ENCODE measurements at regions not wholly inside any gene's neighbourhood (a gene's known extent, or its start where the extent isn't known, plus 50 kb on each side); places are given as distances from the start of the nearest gene placed in this dataset.

DNA sequence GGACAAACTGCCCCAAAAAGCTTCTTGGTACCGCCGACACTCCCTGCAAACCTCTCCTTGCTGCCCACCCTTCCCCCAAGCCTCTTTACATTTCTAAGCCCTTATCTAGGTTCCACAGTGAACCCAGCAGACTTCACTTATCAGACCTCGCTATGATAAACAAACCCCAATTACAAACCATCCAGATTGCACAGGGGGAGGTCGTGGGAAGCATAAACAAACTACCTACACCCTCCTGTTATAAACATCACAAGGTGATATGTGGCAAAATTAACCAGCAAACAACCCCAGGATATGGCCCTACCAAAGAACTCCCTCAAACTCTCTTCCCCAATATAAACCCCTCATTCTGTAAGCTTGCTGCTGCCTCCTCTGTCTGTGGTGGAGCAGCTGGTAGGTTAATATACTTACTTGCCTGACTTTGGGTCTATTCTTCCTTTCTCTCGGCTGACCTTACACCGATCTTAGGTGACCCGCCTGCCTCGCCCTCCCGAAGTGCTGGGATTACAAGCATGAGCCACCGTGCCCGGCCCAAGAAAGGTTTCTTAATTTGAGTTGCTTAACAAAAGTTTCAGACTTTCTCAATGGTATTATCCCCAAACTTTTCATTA lies 66.0 kb upstream of the TENM4 start (continued):
- TF ChIP-seq NONO (IDR thresholded peaks at IDR 0.05) (no peak), NONO (CRISPR knock-in tag; conservative IDR thresholded peaks at IDR 0.05) (no peak)

GRCh38 chr11:79506124-79506523 lies 65.3 kb upstream of the TENM4 start:
- ChIA-PET CTCF (ENCODE audit: low intra/inter-chr PET ratio, low total read pairs) (no interaction called here), POLR2A (no interaction called here)
- BruUV-seq (replicated peaks), result no TSS peak
- DNase-seq (ENCODE audit: low spot score) (no peak), FAIRE-seq (no peak), ATAC-seq (no peak)
- H3K27me3 ChIP-seq (ENCODE audit: control insufficient read depth in 1 of 2, insufficient read depth in 2 of 2, low read length in 2 of 2), result no peaks in the 10 kb centered on the region; a peak in 1 of 5 replicates
- no peaks in the 10 kb centered on the region for H3K79me2 ChIP-seq (ENCODE audit: insufficient read depth, low read length)
- H3K27ac ChIP-seq (ENCODE audit: extremely low read length, insufficient read depth, low read length), result no peak overlapping the region
- no peak overlapping the region for H2AFZ ChIP-seq (ENCODE audit: low read length)
- WGBS (ENCODE audit: low lambda C conversion rate), result 41% methylated on average over 3 of the region's 3 CpGs
- intact Hi-C loops (cut with micrococcal nuclease; ENCODE audit: unreplicated experiment) (no loop called here), in situ Hi-C loops (cut with HindIII; ENCODE audit: extremely low pct_ligation_motif_present, low pct_unique_long_range_greater_than_20kb) (no loop called here)
- no peak overlapping the region for H3K4me2 ChIP-seq (ENCODE audit: low read depth, low read length)
- H3K4me1 ChIP-seq (ENCODE audit: insufficient read depth, low read length), result peaks cover 9% of the 10 kb centered on the region
- H4K20me1 ChIP-seq (ENCODE audit: insufficient read depth, low read length), result no peaks in the 10 kb centered on the region
- H3K36me3 ChIP-seq (replicated peaks in 1 of 2; ENCODE audit: control insufficient read depth in 1 of 2, insufficient read depth in 2 of 2, low read length in 2 of 2), result no peaks in the 10 kb centered on the region
- TF ChIP-seq ISL2 (CRISPR knock-in tag; IDR thresholded peaks at IDR 0.05), result no peak
- no peak overlapping the region for H3K9ac ChIP-seq (ENCODE audit: insufficient read depth, low read depth, low read length)
- no peaks in the 10 kb centered on the region for H3K9me3 ChIP-seq (ENCODE audit: low read length)
- H3K4me3 ChIP-seq (replicated peaks in 1 of 3; ENCODE audit: insufficient read depth in 1 of 3, low read depth in 2 of 3, low read length in 3 of 3), result no peak overlapping the region

DNA sequence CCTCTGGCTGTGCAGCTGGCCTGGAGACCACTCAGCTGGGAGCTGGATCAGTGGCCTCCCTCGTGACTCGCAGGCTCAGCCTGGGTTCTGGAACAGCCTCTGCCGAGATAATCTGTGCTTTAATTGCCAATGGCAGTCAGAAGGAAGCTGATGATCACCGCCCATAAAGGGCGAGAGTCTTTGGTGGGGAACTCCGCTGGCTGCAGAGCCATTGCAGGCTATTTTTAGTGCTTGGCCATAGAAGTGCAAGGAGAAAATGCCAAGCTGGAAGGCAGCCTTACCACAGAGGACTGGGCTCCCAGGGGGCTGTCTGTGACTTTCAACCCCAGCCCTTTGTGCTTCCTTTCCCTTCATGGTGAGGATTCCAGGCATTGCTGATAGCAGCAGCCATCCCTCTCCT lies 62.2 kb upstream of the TENM4 start:
- WGBS (ENCODE audit: low lambda C conversion rate), result 13% methylated on average over 5 of the region's 6 CpGs
- BruUV-seq (replicated peaks), result no TSS peak
- DNase-seq (ENCODE audit: low spot score) (no peak), ATAC-seq (no peak), FAIRE-seq (no peak)
- Histone ChIP-seq H3K36me3 (replicated peaks in 1 of 2; ENCODE audit: control insufficient read depth in 1 of 2, insufficient read depth in 2 of 2, low read length in 2 of 2) (no peaks in the 10 kb centered on the region), H3K27me3 (ENCODE audit: control insufficient read depth in 1 of 2, insufficient read depth in 2 of 2, low read length in 2 of 2) (no peaks in the 10 kb centered on the region; a peak in 1 of 5 replicates), H4K20me1 (ENCODE audit: insufficient read depth, low read length) (no peaks in the 10 kb centered on the region), H3K9ac (ENCODE audit: insufficient read depth, low read depth, low read length) (no peak overlapping the region), H3K4me2 (ENCODE audit: low read depth, low read length) (no peak overlapping the region), H3K4me1 (ENCODE audit: insufficient read depth, low read length) (peaks cover 11% of the 10 kb centered on the region), H3K9me3 (ENCODE audit: low read length) (no peaks in the 10 kb centered on the region), H3K27ac (ENCODE audit: extremely low read length, insufficient read depth, low read length) (no peak overlapping the region), H3K79me2 (ENCODE audit: insufficient read depth, low read length) (no peaks in the 10 kb centered on the region), H3K4me3 (replicated peaks in 1 of 3; ENCODE audit: insufficient read depth in 1 of 3, low read depth in 2 of 3, low read length in 3 of 3) (no peak overlapping the region), H2AFZ (ENCODE audit: low read length) (no peak overlapping the region)
- CTCF ChIA-PET (ENCODE audit: low intra/inter-chr PET ratio, low total read pairs), result no interaction called here
- intact Hi-C loops (cut with micrococcal nuclease; ENCODE audit: unreplicated experiment), result no loop called here
- in situ Hi-C loops (cut with HindIII; ENCODE audit: extremely low pct_ligation_motif_present, low pct_unique_long_range_greater_than_20kb), result no loop called here
- POLR2A ChIA-PET, result no interaction called here
- TF ChIP-seq NR2C2 (CRISPR knock-in tag; IDR thresholded peaks at IDR 0.05; ENCODE audit: borderline replicate concordance) (no peak), NPAS2 (CRISPR knock-in tag; IDR thresholded peaks at IDR 0.05; ENCODE audit: borderline replicate concordance) (no peak), PHF20 (CRISPR knock-in tag; IDR thresholded peaks at IDR 0.05) (no peak), RAD51 (IDR thresholded peaks at IDR 0.05; ENCODE audit: borderline replicate concordance) (no peak), ZNF737 (CRISPR knock-in tag; IDR thresholded peaks at IDR 0.05; ENCODE audit: borderline replicate concordance) (no peak), ZHX1 (CRISPR knock-in tag; IDR thresholded peaks at IDR 0.05; ENCODE audit: low read depth) (no peak), RFXAP (CRISPR knock-in tag; IDR thresholded peaks at IDR 0.05; ENCODE audit: borderline replicate concordance) (no peak), ZNF615 (CRISPR knock-in tag; IDR thresholded peaks at IDR 0.05; ENCODE audit: borderline replicate concordance) (no peak), HMG20A (CRISPR knock-in tag; IDR thresholded peaks at IDR 0.05; ENCODE audit: borderline replicate concordance) (no peak)
- TF ChIP-seq, protein P1, sequence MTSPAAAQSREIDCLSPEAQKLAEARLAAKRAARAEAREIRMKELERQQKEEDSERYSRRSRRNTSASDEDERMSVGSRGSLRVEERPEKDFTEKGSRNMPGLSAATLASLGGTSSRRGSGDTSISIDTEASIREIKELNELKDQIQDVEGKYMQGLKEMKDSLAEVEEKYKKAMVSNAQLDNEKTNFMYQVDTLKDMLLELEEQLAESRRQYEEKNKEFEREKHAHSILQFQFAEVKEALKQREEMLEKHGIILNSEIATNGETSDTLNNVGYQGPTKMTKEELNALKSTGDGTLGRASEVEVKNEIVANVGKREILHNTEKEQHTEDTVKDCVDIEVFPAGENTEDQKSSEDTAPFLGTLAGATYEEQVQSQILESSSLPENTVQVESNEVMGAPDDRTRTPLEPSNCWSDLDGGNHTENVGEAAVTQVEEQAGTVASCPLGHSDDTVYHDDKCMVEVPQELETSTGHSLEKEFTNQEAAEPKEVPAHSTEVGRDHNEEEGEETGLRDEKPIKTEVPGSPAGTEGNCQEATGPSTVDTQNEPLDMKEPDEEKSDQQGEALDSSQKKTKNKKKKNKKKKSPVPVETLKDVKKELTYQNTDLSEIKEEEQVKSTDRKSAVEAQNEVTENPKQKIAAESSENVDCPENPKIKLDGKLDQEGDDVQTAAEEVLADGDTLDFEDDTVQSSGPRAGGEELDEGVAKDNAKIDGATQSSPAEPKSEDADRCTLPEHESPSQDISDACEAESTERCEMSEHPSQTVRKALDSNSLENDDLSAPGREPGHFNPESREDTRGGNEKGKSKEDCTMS (CRISPR knock-in tag; conservative IDR thresholded peaks at IDR 0.05), result no peak
